HepG2 (cell line): ENCODE measurements at regions not wholly inside any gene's neighbourhood (a gene's known extent, or its start where the extent isn't known, plus 50 kb on each side); places are given as distances from the start of the nearest gene placed in this dataset.

ENCODE experiments used
- TF ChIP-seq, protein P1 (sequence below): sonication (generic); formaldehyde crosslinking; IDR thresholded peaks from 2 replicates; pipeline ENCODE4 v1.4.0; 2020; ENCODE audit warnings: mild to moderate bottlenecking, missing genetic modification reagents
- TF ChIP-seq, protein P2 (sequence below): sonication (generic); formaldehyde crosslinking; IDR thresholded peaks from 2 replicates; pipeline ENCODE4 v1.4.0; 2020; ENCODE audit warnings: missing genetic modification reagents, low read depth, mild to moderate bottlenecking, borderline replicate concordance

DNA sequence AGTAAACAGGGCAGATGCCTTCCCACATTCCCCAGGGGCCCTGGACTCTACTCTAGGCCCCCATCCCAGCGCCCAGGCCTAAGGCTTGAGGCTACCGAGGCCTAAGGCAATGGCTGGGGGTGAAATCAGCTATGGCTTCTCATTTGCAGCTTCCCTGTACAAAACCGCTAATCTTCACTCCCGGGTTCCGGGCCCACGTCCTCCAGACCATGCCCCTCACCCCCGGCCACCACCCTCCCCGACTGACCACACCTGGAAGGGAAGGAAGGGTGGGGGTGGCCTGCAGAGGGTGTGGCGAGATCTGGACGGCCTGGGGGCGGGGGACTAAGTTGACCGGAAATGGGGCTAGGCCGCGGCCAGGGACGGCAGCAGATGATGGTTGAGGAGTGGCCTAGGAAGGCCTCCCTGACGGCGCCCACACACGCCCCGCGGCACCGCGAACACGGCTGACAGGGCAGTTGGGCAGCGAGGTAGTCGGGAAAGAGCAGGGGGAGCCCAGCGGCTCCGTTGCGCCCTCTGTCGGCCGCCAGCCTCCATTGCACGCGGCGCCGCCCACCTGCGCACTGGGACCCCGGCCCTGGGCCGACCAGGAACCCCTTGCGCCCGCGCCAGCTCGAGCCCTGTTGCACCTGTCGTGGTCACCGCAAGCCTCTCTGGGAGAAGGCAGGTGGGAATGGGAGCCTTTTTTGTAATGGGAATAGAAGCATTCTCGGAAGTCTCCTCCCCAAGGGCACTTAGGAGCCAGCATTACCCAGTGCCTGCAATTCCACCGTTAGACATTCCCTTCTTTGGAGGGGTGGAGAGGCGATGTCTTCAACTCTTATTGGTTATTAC is 95.9 kb upstream of the CALM2 start (continued):
- TF ChIP-seq, protein P1, sequence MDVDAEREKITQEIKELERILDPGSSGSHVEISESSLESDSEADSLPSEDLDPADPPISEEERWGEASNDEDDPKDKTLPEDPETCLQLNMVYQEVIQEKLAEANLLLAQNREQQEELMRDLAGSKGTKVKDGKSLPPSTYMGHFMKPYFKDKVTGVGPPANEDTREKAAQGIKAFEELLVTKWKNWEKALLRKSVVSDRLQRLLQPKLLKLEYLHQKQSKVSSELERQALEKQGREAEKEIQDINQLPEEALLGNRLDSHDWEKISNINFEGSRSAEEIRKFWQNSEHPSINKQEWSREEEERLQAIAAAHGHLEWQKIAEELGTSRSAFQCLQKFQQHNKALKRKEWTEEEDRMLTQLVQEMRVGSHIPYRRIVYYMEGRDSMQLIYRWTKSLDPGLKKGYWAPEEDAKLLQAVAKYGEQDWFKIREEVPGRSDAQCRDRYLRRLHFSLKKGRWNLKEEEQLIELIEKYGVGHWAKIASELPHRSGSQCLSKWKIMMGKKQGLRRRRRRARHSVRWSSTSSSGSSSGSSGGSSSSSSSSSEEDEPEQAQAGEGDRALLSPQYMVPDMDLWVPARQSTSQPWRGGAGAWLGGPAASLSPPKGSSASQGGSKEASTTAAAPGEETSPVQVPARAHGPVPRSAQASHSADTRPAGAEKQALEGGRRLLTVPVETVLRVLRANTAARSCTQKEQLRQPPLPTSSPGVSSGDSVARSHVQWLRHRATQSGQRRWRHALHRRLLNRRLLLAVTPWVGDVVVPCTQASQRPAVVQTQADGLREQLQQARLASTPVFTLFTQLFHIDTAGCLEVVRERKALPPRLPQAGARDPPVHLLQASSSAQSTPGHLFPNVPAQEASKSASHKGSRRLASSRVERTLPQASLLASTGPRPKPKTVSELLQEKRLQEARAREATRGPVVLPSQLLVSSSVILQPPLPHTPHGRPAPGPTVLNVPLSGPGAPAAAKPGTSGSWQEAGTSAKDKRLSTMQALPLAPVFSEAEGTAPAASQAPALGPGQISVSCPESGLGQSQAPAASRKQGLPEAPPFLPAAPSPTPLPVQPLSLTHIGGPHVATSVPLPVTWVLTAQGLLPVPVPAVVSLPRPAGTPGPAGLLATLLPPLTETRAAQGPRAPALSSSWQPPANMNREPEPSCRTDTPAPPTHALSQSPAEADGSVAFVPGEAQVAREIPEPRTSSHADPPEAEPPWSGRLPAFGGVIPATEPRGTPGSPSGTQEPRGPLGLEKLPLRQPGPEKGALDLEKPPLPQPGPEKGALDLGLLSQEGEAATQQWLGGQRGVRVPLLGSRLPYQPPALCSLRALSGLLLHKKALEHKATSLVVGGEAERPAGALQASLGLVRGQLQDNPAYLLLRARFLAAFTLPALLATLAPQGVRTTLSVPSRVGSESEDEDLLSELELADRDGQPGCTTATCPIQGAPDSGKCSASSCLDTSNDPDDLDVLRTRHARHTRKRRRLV (CRISPR knock-in tag), result 0 out of 2 replicates have a peak, but pooled peaks have one; percentile 48
- TF ChIP-seq, protein P2, sequence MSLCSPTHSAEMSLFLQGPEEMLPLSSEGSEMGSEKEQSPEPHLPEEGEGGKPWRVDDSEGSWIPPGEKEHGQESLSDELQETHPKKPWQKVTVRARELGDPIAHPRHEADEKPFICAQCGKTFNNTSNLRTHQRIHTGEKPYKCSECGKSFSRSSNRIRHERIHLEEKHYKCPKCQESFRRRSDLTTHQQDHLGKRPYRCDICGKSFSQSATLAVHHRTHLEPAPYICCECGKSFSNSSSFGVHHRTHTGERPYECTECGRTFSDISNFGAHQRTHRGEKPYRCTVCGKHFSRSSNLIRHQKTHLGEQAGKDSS (CRISPR knock-in tag), result peak; percentile 91; the same call in 1 of the 2 replicates
